Testis (tissue), 2 donors: ENCODE measurements at regions not wholly inside any gene's neighbourhood (a gene's known extent, or its start where the extent isn't known, plus 50 kb on each side); places are given as distances from the start of the nearest gene placed in this dataset.

ENCODE experiments used
- DNase-seq: peaks from one replicate; pipeline ENCODE4 v3.0.0-alpha.2; 2019
- H3K27ac ChIP-seq, 2 donors: fragments of 200-600 bp; sonication (generic); one replicate each; pipeline ENCODE4 v1.5.1; 2019
- H3K27me3 ChIP-seq: fragments of 200-600 bp; sonication (generic); one replicate; pipeline ENCODE4 v1.5.1; 2019
- H3K36me3 ChIP-seq: fragments of 200-600 bp; sonication (generic); one replicate; pipeline ENCODE4 v1.5.1; 2017; ENCODE audit warnings: low read depth; ENCODE audit errors: missing control alignments
- H3K4me1 ChIP-seq: fragments of 200-600 bp; sonication (generic); one replicate; pipeline ENCODE4 v1.5.1; 2019
- H3K4me3 ChIP-seq, 2 donors: fragments of 200-600 bp; sonication (generic); one replicate each; pipeline ENCODE4 v1.5.1; 2017 to 2019
- H3K9me3 ChIP-seq: fragments of 200-600 bp; sonication (generic); one replicate; pipeline ENCODE4 v1.5.1; 2017
- CTCF ChIP-seq, 3 experiments: fragments of 450-650 bp in 2 of 3; fragments of 200-600 bp in 1 of 3; sonication (generic) in 1 of 3; IDR thresholded peaks; one replicate each; pipeline ENCODE4 v1.5.1; 2016 to 2019; ENCODE audit warnings: antibody characterized with exemption in 3 of 3, mild to moderate bottlenecking in 2 of 3, moderate library complexity in 1 of 3
- POLR2A ChIP-seq: fragments of 450-650 bp; IDR thresholded peaks from one replicate; pipeline ENCODE4 v1.6.1; 2017; ENCODE audit warnings: antibody characterized with exemption, mild to moderate bottlenecking, moderate library complexity
- WGBS, 2 donors: methylation state at CpG; one replicate each; pipeline ENCODE4 v1.1.5; 2018; 5-methylcytosine and 5-hydroxymethylcytosine counted together
- intact Hi-C: fragments of 100-400 bp; cut with DNase I; formaldehyde crosslinking; loops from one replicate; pipeline ENCODE4 v1.15.1; 2023; ENCODE audit warnings: low total_unique reads

GRCh38 chr18:61743775-61744531 is 148.9 kb downstream of the RNF152 start:
- WGBS, 2 donors = 60 to 63% methylated on average over 4 of the region's 4 CpGs
- no peaks in the 10 kb centered on the region for H3K27me3 ChIP-seq
- peak; percentile 60 for DNase-seq
- TF ChIP-seq POLR2A (no peak), CTCF (IDR thresholded peaks at IDR 0.05) (no peak)
- H3K9me3 ChIP-seq = no peaks in the 10 kb centered on the region
- intact Hi-C loops = no loop called here
- no peak overlapping the region for H3K4me3 ChIP-seq
- no peaks in the 10 kb centered on the region for H3K36me3 ChIP-seq
- H3K27ac ChIP-seq = peak overlapping the region; percentile 71 to 90
- H3K4me1 ChIP-seq = peaks cover 16% of the 10 kb centered on the region

- no peaks in the 10 kb centered on the region for H3K27me3 ChIP-seq
- peak; percentile 84 for DNase-seq
- 32 to 51% methylated on average over 6 to 8 of the region's 8 CpGs for WGBS, 2 donors
Measured at GRCh38 chr18:61742565-61743429, 150.0 kb downstream of the RNF152 start.

GRCh38 chr18:61741881-61742454 is 150.8 kb downstream of the RNF152 start:
- Histone ChIP-seq H3K36me3 (no peaks in the 10 kb centered on the region), H3K4me3 (no peak overlapping the region), H3K4me1 (peaks cover 16% of the 10 kb centered on the region), H3K27ac (peak overlapping the region; percentile 71 to 90), H3K27me3 (no peaks in the 10 kb centered on the region), H3K9me3 (no peaks in the 10 kb centered on the region)
- no peak for TF ChIP-seq POLR2A
- TF ChIP-seq CTCF (IDR thresholded peaks at IDR 0.05) = no peak
- WGBS, 2 donors = 74 to 85% methylated on average over 6 of the region's 6 CpGs
- intact Hi-C loops = no loop called here
- DNase-seq = no peak

More at GRCh38 chr18:61742565-61743429, 150.0 kb downstream of the RNF152 start:
- Histone ChIP-seq H3K27ac (peak overlapping the region; percentile 71 to 90), H3K4me1 (peaks cover 16% of the 10 kb centered on the region), H3K4me3 (no peak overlapping the region), H3K9me3 (no peaks in the 10 kb centered on the region), H3K36me3 (no peaks in the 10 kb centered on the region)
- intact Hi-C loops = no loop called here
- TF ChIP-seq POLR2A = no peak
- TF ChIP-seq CTCF (IDR thresholded peaks at IDR 0.05) = no peak

GRCh38 chr18:61738488-61738887 is 154.3 kb downstream of the RNF152 start:
- no peak for DNase-seq
- peaks cover 23% of the 10 kb centered on the region for H3K4me1 ChIP-seq
- no peak overlapping the region for H3K4me3 ChIP-seq
- no peaks in the 10 kb centered on the region for H3K36me3 ChIP-seq
- H3K9me3 ChIP-seq = no peaks in the 10 kb centered on the region
- intact Hi-C loops = loop anchor here (10.0 kb wide), 1 partner anchor 156 kb away; the partner anchor contains the start of gene RNF152
- no peaks in the 10 kb centered on the region for H3K27me3 ChIP-seq
- peak overlapping the region; percentile 67 to 90 for H3K27ac ChIP-seq
- TF ChIP-seq POLR2A (no peak), CTCF (IDR thresholded peaks at IDR 0.05) (no peak)
- 80 to 84% methylated on average over 3 of the region's 3 CpGs for WGBS, 2 donors
